ENCODE measurements at regions not wholly inside any gene's neighbourhood (a gene's known extent, or its start where the extent isn't known, plus 50 kb on each side); places are given as distances from the start of the nearest gene placed in this dataset.
"Not testable (repeated sequence)": the region's sequence is repeated elsewhere in the genome, so short reads cannot be mapped to it uniquely, and the experiment has no call there.

GRCh38 chr7:25686493-25686892 is 458.2 kb upstream of the NPVF start:
- no peak overlapping the region for H3K4me3 ChIP-seq
- no peaks in the 10 kb centered on the region for H3K36me3 ChIP-seq
- intact Hi-C loops (cut with DNase I), result no loop called here
- no peak overlapping the region for H3K27ac ChIP-seq (replicated peaks in 1 of 4)
- no peak for DNase-seq (ENCODE audit: extremely low spot score)
- no peaks in the 10 kb centered on the region for H3K9me3 ChIP-seq
- no peaks in the 10 kb centered on the region for H3K27me3 ChIP-seq
- 72% methylated on average over 4 of the region's 4 CpGs for WGBS
- H3K4me1 ChIP-seq, result no peaks in the 10 kb centered on the region
- TF ChIP-seq EP300 (IDR thresholded peaks at IDR 0.05) (no peak), CTCF (IDR thresholded peaks at IDR 0.05) (no peak), POLR2A (IDR thresholded peaks at IDR 0.05; ENCODE audit: low read depth) (no peak), POLR2AphosphoS5 (IDR thresholded peaks at IDR 0.05) (no peak)

- Histone ChIP-seq H3K9me3 (no peaks in the 10 kb centered on the region), H3K4me1 (no peaks in the 10 kb centered on the region), H3K27me3 (no peaks in the 10 kb centered on the region), H3K36me3 (no peaks in the 10 kb centered on the region), H3K27ac (replicated peaks in 1 of 4) (no peak overlapping the region), H3K4me3 (no peak overlapping the region)
- DNase-seq (ENCODE audit: extremely low spot score), result no peak
- 65% methylated on average over 2 of the region's 2 CpGs for WGBS
- intact Hi-C loops (cut with DNase I), result no loop called here
- TF ChIP-seq CTCF (IDR thresholded peaks at IDR 0.05) (no peak), EP300 (IDR thresholded peaks at IDR 0.05) (no peak), POLR2AphosphoS5 (IDR thresholded peaks at IDR 0.05) (no peak), POLR2A (IDR thresholded peaks at IDR 0.05; ENCODE audit: low read depth) (no peak)
Measured at GRCh38 chr7:25694211-25694610, 457.8 kb upstream of the NFE2L3 start.

DNA sequence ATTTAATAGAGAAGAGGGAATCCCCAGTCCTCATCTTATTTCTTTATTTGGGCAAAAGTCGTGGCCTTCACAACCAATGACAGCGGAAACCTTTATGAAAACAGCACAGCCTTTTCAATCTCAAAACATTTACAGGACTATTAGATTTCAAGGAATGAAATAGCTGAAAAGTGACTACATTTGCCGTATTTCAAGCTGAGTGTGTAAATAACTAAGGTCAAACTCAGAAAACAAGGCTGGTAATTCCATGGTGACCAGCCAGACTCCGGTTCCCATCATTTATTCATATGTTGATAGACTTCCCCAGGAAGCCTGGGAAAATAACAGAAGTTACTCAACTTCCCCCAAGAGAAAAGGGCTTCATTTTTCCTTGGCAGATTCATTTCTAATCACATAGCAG is 457.3 kb upstream of the NFE2L3 start:
- WGBS, result 72% methylated on average over 4 of the region's 4 CpGs
- Histone ChIP-seq H3K9me3 (no peaks in the 10 kb centered on the region), H3K27ac (replicated peaks in 1 of 4) (no peak overlapping the region), H3K4me3 (no peak overlapping the region), H3K27me3 (no peaks in the 10 kb centered on the region), H3K36me3 (no peaks in the 10 kb centered on the region), H3K4me1 (no peaks in the 10 kb centered on the region)
- DNase-seq (ENCODE audit: extremely low spot score), result no peak
- no peak for TF ChIP-seq EP300 (IDR thresholded peaks at IDR 0.05)
- TF ChIP-seq POLR2A (IDR thresholded peaks at IDR 0.05; ENCODE audit: low read depth), result no peak
- TF ChIP-seq CTCF (IDR thresholded peaks at IDR 0.05), result no peak
- no peak for TF ChIP-seq POLR2AphosphoS5 (IDR thresholded peaks at IDR 0.05)
- intact Hi-C loops (cut with DNase I), result no loop called here

GRCh38 chr7:25696571-25696970 is 455.4 kb upstream of the NFE2L3 start:
- TF ChIP-seq POLR2AphosphoS5 (IDR thresholded peaks at IDR 0.05) (no peak), CTCF (IDR thresholded peaks at IDR 0.05) (no peak), POLR2A (IDR thresholded peaks at IDR 0.05; ENCODE audit: low read depth) (no peak), EP300 (IDR thresholded peaks at IDR 0.05) (no peak)

GRCh38 chr7:25698451-25699113 is 453.4 kb upstream of the NFE2L3 start:
- H3K36me3 ChIP-seq, result no peaks in the 10 kb centered on the region
- H3K4me3 ChIP-seq, result no peak overlapping the region
- WGBS, result 92% methylated on average over 5 of the region's 5 CpGs
- no peak for DNase-seq (ENCODE audit: extremely low spot score)
- intact Hi-C loops (cut with DNase I), result no loop called here
- TF ChIP-seq POLR2A (IDR thresholded peaks at IDR 0.05; ENCODE audit: low read depth), result no peak
- TF ChIP-seq EP300 (IDR thresholded peaks at IDR 0.05), result no peak
- TF ChIP-seq CTCF (IDR thresholded peaks at IDR 0.05), result no peak
- TF ChIP-seq POLR2AphosphoS5 (IDR thresholded peaks at IDR 0.05), result no peak
- no peaks in the 10 kb centered on the region for H3K9me3 ChIP-seq
- no peak overlapping the region for H3K27ac ChIP-seq (replicated peaks in 1 of 4)
- no peaks in the 10 kb centered on the region for H3K4me1 ChIP-seq
- no peaks in the 10 kb centered on the region for H3K27me3 ChIP-seq

More at GRCh38 chr7:25696571-25696970, 455.4 kb upstream of the NFE2L3 start:
- no peak overlapping the region for H3K4me3 ChIP-seq
- WGBS, result 87% methylated on average over 2 of the region's 2 CpGs
- no peaks in the 10 kb centered on the region for H3K4me1 ChIP-seq
- no peaks in the 10 kb centered on the region for H3K36me3 ChIP-seq
- intact Hi-C loops (cut with DNase I), result no loop called here
- H3K27me3 ChIP-seq, result no peaks in the 10 kb centered on the region
- no peak for DNase-seq (ENCODE audit: extremely low spot score)
- no peak overlapping the region for H3K27ac ChIP-seq (replicated peaks in 1 of 4)
- no peaks in the 10 kb centered on the region for H3K9me3 ChIP-seq

GRCh38 chr7:25700141-25700540 is 451.9 kb upstream of the NFE2L3 start:
- intact Hi-C loops (cut with DNase I); H3K36me3 ChIP-seq; H3K4me1 ChIP-seq; H3K27me3 ChIP-seq; DNase-seq (ENCODE audit: extremely low spot score); H3K27ac ChIP-seq (replicated peaks in 1 of 4); H3K9me3 ChIP-seq; H3K4me3 ChIP-seq: not testable (repeated sequence)
- WGBS, result 92% methylated on average over 7 of the region's 7 CpGs
